ENCODE measurements at regions not wholly inside any gene's neighbourhood (a gene's known extent, or its start where the extent isn't known, plus 50 kb on each side); places are given as distances from the start of the nearest gene placed in this dataset.
"Not testable (repeated sequence)": the region's sequence is repeated elsewhere in the genome, so short reads cannot be mapped to it uniquely, and the experiment has no call there.

- Histone ChIP-seq H3K27ac (ENCODE audit: low read depth, low read length) (no peak overlapping the region), H3K27me3 (ENCODE audit: control insufficient read depth, insufficient read depth, low read length) (no peaks in the 10 kb centered on the region), H3K9me3 (ENCODE audit: control insufficient read depth, insufficient read depth, low read length) (no peaks in the 10 kb centered on the region), H3K4me1 (ENCODE audit: control insufficient read depth, insufficient read depth, low read length) (no peaks in the 10 kb centered on the region), H3K36me3 (ENCODE audit: control insufficient read depth, insufficient read depth, low read length) (no peaks in the 10 kb centered on the region), H3K4me3 (ENCODE audit: low read depth, low read length) (no peak overlapping the region)
- DNase-seq (ENCODE audit: low read depth in 4 of 6, low spot score in 6 of 6), result peak in 2 of 6 donors; percentile 39 to 73
- WGBS (ENCODE audit: insufficient coverage), result 59% methylated on average over 3 of the region's 6 CpGs
These were observed 602.7 kb upstream of the FLRT2 start for GRCh38 chr14:84927096-84927827.

DNA sequence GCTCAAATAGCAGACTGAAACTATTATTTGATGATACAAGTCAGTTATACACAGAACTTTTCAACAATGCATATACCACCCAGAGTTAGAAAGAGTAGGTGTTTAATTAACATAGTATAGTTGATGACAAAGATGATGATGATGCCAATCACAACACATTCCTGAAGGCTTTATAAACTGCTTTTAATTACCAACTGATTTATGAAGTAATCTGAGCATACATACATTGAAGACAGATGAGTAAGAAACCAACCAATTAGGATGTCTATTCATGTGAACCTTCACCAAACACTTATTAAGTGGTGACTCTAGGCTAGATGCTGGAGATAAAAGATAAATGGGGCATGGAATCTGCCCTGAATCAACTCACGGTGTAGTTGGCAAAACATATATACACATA is 600.9 kb upstream of the FLRT2 start:
- no peak for DNase-seq (ENCODE audit: low read depth in 4 of 6, low spot score in 6 of 6)
- Histone ChIP-seq H3K4me3 (ENCODE audit: low read depth, low read length) (no peak overlapping the region), H3K9me3 (ENCODE audit: control insufficient read depth, insufficient read depth, low read length) (no peaks in the 10 kb centered on the region), H3K4me1 (ENCODE audit: control insufficient read depth, insufficient read depth, low read length) (no peaks in the 10 kb centered on the region), H3K27ac (ENCODE audit: low read depth, low read length) (no peak overlapping the region), H3K27me3 (ENCODE audit: control insufficient read depth, insufficient read depth, low read length) (no peaks in the 10 kb centered on the region), H3K36me3 (ENCODE audit: control insufficient read depth, insufficient read depth, low read length) (no peaks in the 10 kb centered on the region)
- no CpG with 5 or more reads among the region's 1 CpG for WGBS (ENCODE audit: insufficient coverage)

- Histone ChIP-seq H3K4me1 (ENCODE audit: control insufficient read depth, insufficient read depth, low read length) (no peaks in the 10 kb centered on the region), H3K4me3 (ENCODE audit: low read depth, low read length) (no peak overlapping the region), H3K36me3 (ENCODE audit: control insufficient read depth, insufficient read depth, low read length) (no peaks in the 10 kb centered on the region), H3K27me3 (ENCODE audit: control insufficient read depth, insufficient read depth, low read length) (no peaks in the 10 kb centered on the region), H3K27ac (ENCODE audit: low read depth, low read length) (no peak overlapping the region), H3K9me3 (ENCODE audit: control insufficient read depth, insufficient read depth, low read length) (no peaks in the 10 kb centered on the region)
- no peak for DNase-seq (ENCODE audit: low read depth in 4 of 6, low spot score in 6 of 6)
- WGBS (ENCODE audit: insufficient coverage), result no CpG with 5 or more reads among the region's 2 CpGs
These were observed 600.1 kb upstream of the FLRT2 start for GRCh38 chr14:84929834-84930233.

- no CpG with 5 or more reads among the region's 2 CpGs for WGBS (ENCODE audit: insufficient coverage)
- no peaks in the 10 kb centered on the region for H3K27me3 ChIP-seq (ENCODE audit: control insufficient read depth, insufficient read depth, low read length)
- no peak overlapping the region for H3K4me3 ChIP-seq (ENCODE audit: low read depth, low read length)
- no peaks in the 10 kb centered on the region for H3K36me3 ChIP-seq (ENCODE audit: control insufficient read depth, insufficient read depth, low read length)
- H3K4me1 ChIP-seq (ENCODE audit: control insufficient read depth, insufficient read depth, low read length), result no peaks in the 10 kb centered on the region
- no peaks in the 10 kb centered on the region for H3K9me3 ChIP-seq (ENCODE audit: control insufficient read depth, insufficient read depth, low read length)
- peak in 1 of 6 donors; percentile 8 for DNase-seq (ENCODE audit: low read depth in 4 of 6, low spot score in 6 of 6)
- H3K27ac ChIP-seq (ENCODE audit: low read depth, low read length), result no peak overlapping the region
These were observed 592.9 kb upstream of the FLRT2 start for GRCh38 chr14:84937016-84937415.

DNA sequence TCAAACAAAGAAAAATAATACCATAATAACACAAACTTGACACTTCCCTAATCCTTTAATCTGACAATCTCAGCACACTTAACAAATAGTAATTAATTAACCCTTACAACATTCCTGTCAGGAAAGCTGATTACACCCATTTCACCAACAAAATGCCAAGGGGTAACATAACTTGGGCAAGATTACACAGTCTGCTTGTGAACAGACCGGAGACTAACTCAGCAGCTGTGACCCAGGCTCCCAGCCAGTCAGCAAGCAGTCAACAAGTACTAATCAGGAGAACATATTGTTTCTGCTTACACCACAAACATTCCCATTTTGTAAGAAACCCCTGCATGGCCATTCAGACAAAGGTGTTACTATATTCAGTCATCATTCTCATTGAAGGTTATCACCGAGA is 592.5 kb upstream of the FLRT2 start:
- no peaks in the 10 kb centered on the region for H3K4me1 ChIP-seq (ENCODE audit: control insufficient read depth, insufficient read depth, low read length)
- H3K36me3 ChIP-seq (ENCODE audit: control insufficient read depth, insufficient read depth, low read length), result no peaks in the 10 kb centered on the region
- no peaks in the 10 kb centered on the region for H3K9me3 ChIP-seq (ENCODE audit: control insufficient read depth, insufficient read depth, low read length)
- no peaks in the 10 kb centered on the region for H3K27me3 ChIP-seq (ENCODE audit: control insufficient read depth, insufficient read depth, low read length)
- no peak overlapping the region for H3K4me3 ChIP-seq (ENCODE audit: low read depth, low read length)
- no peak overlapping the region for H3K27ac ChIP-seq (ENCODE audit: low read depth, low read length)
- DNase-seq (ENCODE audit: low read depth in 4 of 6, low spot score in 6 of 6), result peak in 1 of 6 donors; percentile 55
- WGBS (ENCODE audit: insufficient coverage), result 65% methylated on average over 2 of the region's 2 CpGs

- not testable (repeated sequence) for H3K4me3 ChIP-seq (ENCODE audit: low read depth, low read length); H3K4me1 ChIP-seq (ENCODE audit: control insufficient read depth, insufficient read depth, low read length); H3K36me3 ChIP-seq (ENCODE audit: control insufficient read depth, insufficient read depth, low read length); H3K27me3 ChIP-seq (ENCODE audit: control insufficient read depth, insufficient read depth, low read length); DNase-seq (ENCODE audit: low read depth in 4 of 6, low spot score in 6 of 6); H3K27ac ChIP-seq (ENCODE audit: low read depth, low read length); H3K9me3 ChIP-seq (ENCODE audit: control insufficient read depth, insufficient read depth, low read length)
- 86% methylated on average over 2 of the region's 6 CpGs for WGBS (ENCODE audit: insufficient coverage)
These were observed 585.0 kb upstream of the FLRT2 start for GRCh38 chr14:84944901-84945300.

DNA sequence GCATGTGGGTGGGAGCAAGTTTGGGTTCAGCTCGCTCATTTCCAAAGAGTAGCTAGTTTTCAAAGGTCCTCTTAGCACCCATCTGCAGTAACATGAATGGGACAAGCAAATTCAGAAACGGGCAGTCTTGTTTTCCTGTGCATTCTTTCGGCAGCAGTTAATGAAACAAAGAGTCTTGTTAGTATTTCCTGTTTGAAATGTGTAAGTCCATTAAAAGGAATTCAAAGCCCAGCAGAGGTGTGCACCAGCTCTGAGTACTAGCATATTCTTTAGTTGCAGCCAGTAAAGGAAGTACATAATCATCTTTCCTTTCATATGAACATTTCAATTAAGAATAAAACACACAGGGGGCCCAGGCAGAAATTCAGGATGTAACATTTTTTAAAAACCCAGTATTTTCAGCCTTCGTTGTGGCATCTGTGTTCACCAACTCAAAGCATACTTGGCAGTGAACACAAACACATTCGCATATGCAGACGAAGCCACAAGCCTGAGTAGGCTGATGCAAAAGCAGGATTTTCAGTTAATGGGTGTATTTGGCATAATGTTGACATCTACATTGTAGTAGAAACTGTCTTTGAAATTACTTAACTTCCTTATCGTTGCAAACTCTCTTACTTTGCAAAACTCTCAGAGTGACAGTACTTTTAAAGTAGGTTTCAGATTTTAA is 570.0 kb upstream of the FLRT2 start:
- 67% methylated on average over 1 of the region's 7 CpGs for WGBS (ENCODE audit: insufficient coverage)
- H3K36me3 ChIP-seq (ENCODE audit: control insufficient read depth, insufficient read depth, low read length), result no peaks in the 10 kb centered on the region
- no peaks in the 10 kb centered on the region for H3K9me3 ChIP-seq (ENCODE audit: control insufficient read depth, insufficient read depth, low read length)
- no peaks in the 10 kb centered on the region for H3K27me3 ChIP-seq (ENCODE audit: control insufficient read depth, insufficient read depth, low read length)
- peak in 2 of 6 donors; percentile 9 to 77 for DNase-seq (ENCODE audit: low read depth in 4 of 6, low spot score in 6 of 6)
- no peak overlapping the region for H3K4me3 ChIP-seq (ENCODE audit: low read depth, low read length)
- no peak overlapping the region for H3K27ac ChIP-seq (ENCODE audit: low read depth, low read length)
- H3K4me1 ChIP-seq (ENCODE audit: control insufficient read depth, insufficient read depth, low read length), result no peaks in the 10 kb centered on the region

- Histone ChIP-seq H3K9me3 (ENCODE audit: control insufficient read depth, insufficient read depth, low read length) (no peaks in the 10 kb centered on the region), H3K27me3 (ENCODE audit: control insufficient read depth, insufficient read depth, low read length) (no peaks in the 10 kb centered on the region), H3K27ac (ENCODE audit: low read depth, low read length) (no peak overlapping the region), H3K36me3 (ENCODE audit: control insufficient read depth, insufficient read depth, low read length) (no peaks in the 10 kb centered on the region), H3K4me3 (ENCODE audit: low read depth, low read length) (no peak overlapping the region), H3K4me1 (ENCODE audit: control insufficient read depth, insufficient read depth, low read length) (no peaks in the 10 kb centered on the region)
- 0% methylated on average over 1 of the region's 2 CpGs for WGBS (ENCODE audit: insufficient coverage)
- peak in 2 of 6 donors; percentile 8 to 57 for DNase-seq (ENCODE audit: low read depth in 4 of 6, low spot score in 6 of 6)
These were observed 568.3 kb upstream of the FLRT2 start for GRCh38 chr14:84961637-84962036.

- no peak for DNase-seq (ENCODE audit: low read depth in 4 of 6, low spot score in 6 of 6)
- Histone ChIP-seq H3K4me3 (ENCODE audit: low read depth, low read length) (no peak overlapping the region), H3K4me1 (ENCODE audit: control insufficient read depth, insufficient read depth, low read length) (no peaks in the 10 kb centered on the region), H3K9me3 (ENCODE audit: control insufficient read depth, insufficient read depth, low read length) (no peaks in the 10 kb centered on the region), H3K36me3 (ENCODE audit: control insufficient read depth, insufficient read depth, low read length) (no peaks in the 10 kb centered on the region), H3K27me3 (ENCODE audit: control insufficient read depth, insufficient read depth, low read length) (no peaks in the 10 kb centered on the region), H3K27ac (ENCODE audit: low read depth, low read length) (no peak overlapping the region)
- WGBS (ENCODE audit: insufficient coverage), result 82% methylated on average over 2 of the region's 5 CpGs
These were observed 566.4 kb upstream of the FLRT2 start for GRCh38 chr14:84963518-84963917.

DNA sequence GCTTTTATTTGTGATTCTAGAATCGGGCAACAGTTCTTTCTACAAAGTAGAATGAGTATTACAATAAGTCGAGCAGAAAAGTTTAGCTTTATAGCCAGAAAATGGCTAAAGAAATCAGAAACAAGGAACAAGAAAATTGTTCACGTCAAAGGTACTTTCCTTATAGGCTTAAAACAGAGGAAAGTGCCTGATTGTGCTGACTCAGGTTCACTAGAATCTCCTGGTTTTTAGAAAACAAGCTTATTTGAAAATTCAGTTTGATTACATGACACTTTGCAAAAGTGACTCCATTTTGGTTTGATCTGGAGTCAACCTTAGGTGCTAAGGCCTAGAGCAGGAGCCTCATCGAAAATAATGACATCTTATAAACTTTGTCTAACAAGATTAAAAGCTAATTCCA is 564.7 kb upstream of the FLRT2 start:
- 100% methylated on average over 1 of the region's 4 CpGs for WGBS (ENCODE audit: insufficient coverage)
- no peaks in the 10 kb centered on the region for H3K36me3 ChIP-seq (ENCODE audit: control insufficient read depth, insufficient read depth, low read length)
- no peaks in the 10 kb centered on the region for H3K27me3 ChIP-seq (ENCODE audit: control insufficient read depth, insufficient read depth, low read length)
- H3K4me1 ChIP-seq (ENCODE audit: control insufficient read depth, insufficient read depth, low read length), result no peaks in the 10 kb centered on the region
- no peak for DNase-seq (ENCODE audit: low read depth in 4 of 6, low spot score in 6 of 6)
- H3K4me3 ChIP-seq (ENCODE audit: low read depth, low read length), result no peak overlapping the region
- no peaks in the 10 kb centered on the region for H3K9me3 ChIP-seq (ENCODE audit: control insufficient read depth, insufficient read depth, low read length)
- H3K27ac ChIP-seq (ENCODE audit: low read depth, low read length), result no peak overlapping the region
